ENCODE measurements at regions not wholly inside any gene's neighbourhood (a gene's known extent, or its start where the extent isn't known, plus 50 kb on each side); places are given as distances from the start of the nearest gene placed in this dataset.
"Not testable (repeated sequence)": the region's sequence is repeated elsewhere in the genome, so short reads cannot be mapped to it uniquely, and the experiment has no call there.

- no peaks in the 10 kb centered on the region for H3K36me3 Mint-ChIP-seq
- no peaks in the 10 kb centered on the region for H3K4me1 Mint-ChIP-seq
- peaks cover 2% of the 10 kb centered on the region for H3K9me3 Mint-ChIP-seq
- H3K4me3 Mint-ChIP-seq = no peak overlapping the region
- DNase-seq = no peak
- no peak overlapping the region for H3K27ac Mint-ChIP-seq
- H3K27me3 Mint-ChIP-seq = no peaks in the 10 kb centered on the region
- CTCF ChIA-PET = interaction anchor here (0.9 kb wide), 1 partner anchor 51 kb away, joined by 3 read pairs; no protein-coding TSS in a partner anchor
Measured at GRCh38 chr3:177633671-177634207, 436.5 kb upstream of the TBL1XR1 start.

GRCh38 chr3:177635601-177636106 lies 438.4 kb upstream of the TBL1XR1 start:
- DNase-seq, H3K27ac Mint-ChIP-seq, H3K27me3 Mint-ChIP-seq, CTCF ChIA-PET, H3K4me1 Mint-ChIP-seq, H3K4me3 Mint-ChIP-seq, H3K9me3 Mint-ChIP-seq, H3K36me3 Mint-ChIP-seq: not testable (repeated sequence)

- Mint-ChIP-seq H3K36me3 (peaks cover 3% of the 10 kb centered on the region), H3K4me3 (no peak overlapping the region), H3K27ac (no peak overlapping the region), H3K27me3 (no peaks in the 10 kb centered on the region), H3K9me3 (peaks cover 2% of the 10 kb centered on the region), H3K4me1 (peaks cover 28% of the 10 kb centered on the region)
- CTCF ChIA-PET = no interaction called here
- DNase-seq = no peak
Measured at GRCh38 chr3:177640319-177640965, 443.2 kb upstream of the TBL1XR1 start.

- Mint-ChIP-seq H3K4me1 (peaks cover 32% of the 10 kb centered on the region), H3K4me3 (no peak overlapping the region), H3K27ac (no peak overlapping the region), H3K9me3 (no peaks in the 10 kb centered on the region), H3K36me3 (peaks cover 3% of the 10 kb centered on the region), H3K27me3 (no peaks in the 10 kb centered on the region)
- CTCF ChIA-PET = no interaction called here
- no peak for DNase-seq
Measured at GRCh38 chr3:177641206-177641605, 443.9 kb upstream of the TBL1XR1 start.

- Mint-ChIP-seq H3K27ac (peak overlapping the region; percentile 16), H3K9me3 (no peaks in the 10 kb centered on the region), H3K36me3 (peaks cover 3% of the 10 kb centered on the region), H3K4me1 (peaks cover 42% of the 10 kb centered on the region), H3K4me3 (no peak overlapping the region), H3K27me3 (no peaks in the 10 kb centered on the region)
- peak; percentile 23 for DNase-seq
- CTCF ChIA-PET = no interaction called here
Measured at GRCh38 chr3:177642042-177642803, 444.9 kb upstream of the TBL1XR1 start.

GRCh38 chr3:177642804-177643125 lies 445.5 kb upstream of the TBL1XR1 start:
- CTCF ChIA-PET = no interaction called here
- H3K27ac Mint-ChIP-seq = peak overlapping the region; percentile 16
- peaks cover 3% of the 10 kb centered on the region for H3K36me3 Mint-ChIP-seq
- DNase-seq = no peak
- no peaks in the 10 kb centered on the region for H3K27me3 Mint-ChIP-seq
- H3K9me3 Mint-ChIP-seq = no peaks in the 10 kb centered on the region
- no peak overlapping the region for H3K4me3 Mint-ChIP-seq
- H3K4me1 Mint-ChIP-seq = peaks cover 47% of the 10 kb centered on the region

- Mint-ChIP-seq H3K9me3 (no peaks in the 10 kb centered on the region), H3K27me3 (no peaks in the 10 kb centered on the region), H3K4me3 (no peak overlapping the region), H3K27ac (no peak overlapping the region), H3K4me1 (peaks cover 48% of the 10 kb centered on the region), H3K36me3 (peaks cover 3% of the 10 kb centered on the region)
- CTCF ChIA-PET = interaction anchor here (0.6 to 0.8 kb wide), 2 partner anchors 26 to 131 kb away, joined by 3 read pairs; no protein-coding TSS in a partner anchor
- peak; percentile 66 for DNase-seq
Measured at GRCh38 chr3:177646749-177647148, 449.5 kb upstream of the TBL1XR1 start.

GRCh38 chr3:177647341-177647740 lies 450.1 kb upstream of the TBL1XR1 start:
- H3K27me3 Mint-ChIP-seq = no peaks in the 10 kb centered on the region
- H3K9me3 Mint-ChIP-seq = no peaks in the 10 kb centered on the region
- peaks cover 42% of the 10 kb centered on the region for H3K4me1 Mint-ChIP-seq
- H3K36me3 Mint-ChIP-seq = peaks cover 3% of the 10 kb centered on the region
- H3K27ac Mint-ChIP-seq = no peak overlapping the region
- no peak for DNase-seq
- CTCF ChIA-PET = interaction anchor here (0.6 to 0.8 kb wide), 2 partner anchors 27 to 130 kb away, joined by 3 read pairs; no protein-coding TSS in a partner anchor
- H3K4me3 Mint-ChIP-seq = peak overlapping the region; percentile 6

GRCh38 chr3:177647876-177648275 lies 450.6 kb upstream of the TBL1XR1 start:
- Mint-ChIP-seq H3K27ac (no peak overlapping the region), H3K4me1 (peaks cover 37% of the 10 kb centered on the region), H3K9me3 (no peaks in the 10 kb centered on the region), H3K4me3 (peak overlapping the region; percentile 6), H3K36me3 (peaks cover 3% of the 10 kb centered on the region), H3K27me3 (no peaks in the 10 kb centered on the region)
- CTCF ChIA-PET = no interaction called here
- peak; percentile 21 for DNase-seq

GRCh38 chr3:177652556-177653291 lies 455.4 kb upstream of the TBL1XR1 start:
- no peak overlapping the region for H3K4me3 Mint-ChIP-seq
- no peaks in the 10 kb centered on the region for H3K27me3 Mint-ChIP-seq
- H3K9me3 Mint-ChIP-seq = no peaks in the 10 kb centered on the region
- H3K4me1 Mint-ChIP-seq = peaks cover 11% of the 10 kb centered on the region
- DNase-seq = no peak
- CTCF ChIA-PET = no interaction called here
- H3K27ac Mint-ChIP-seq = no peak overlapping the region
- no peaks in the 10 kb centered on the region for H3K36me3 Mint-ChIP-seq

GRCh38 chr3:177657243-177657642 lies 460.0 kb upstream of the TBL1XR1 start:
- no peak overlapping the region for H3K4me3 Mint-ChIP-seq
- CTCF ChIA-PET = no interaction called here
- DNase-seq = no peak

GRCh38 chr3:177658354-177658753 lies 461.1 kb upstream of the TBL1XR1 start:
- Mint-ChIP-seq H3K27me3 (no peaks in the 10 kb centered on the region), H3K9me3 (peaks cover 3% of the 10 kb centered on the region), H3K36me3 (peaks cover 2% of the 10 kb centered on the region), H3K27ac (no peak overlapping the region), H3K4me3 (no peak overlapping the region), H3K4me1 (no peaks in the 10 kb centered on the region)
- CTCF ChIA-PET = no interaction called here
- no peak for DNase-seq

More at GRCh38 chr3:177657243-177657642, 460.0 kb upstream of the TBL1XR1 start:
- Mint-ChIP-seq H3K36me3 (no peaks in the 10 kb centered on the region), H3K9me3 (peaks cover 3% of the 10 kb centered on the region), H3K27me3 (no peaks in the 10 kb centered on the region), H3K27ac (no peak overlapping the region), H3K4me1 (no peaks in the 10 kb centered on the region)

GRCh38 chr3:177664380-177665103 lies 467.3 kb upstream of the TBL1XR1 start:
- CTCF ChIA-PET, H3K4me3 Mint-ChIP-seq, H3K9me3 Mint-ChIP-seq, H3K27ac Mint-ChIP-seq, H3K4me1 Mint-ChIP-seq, H3K27me3 Mint-ChIP-seq, H3K36me3 Mint-ChIP-seq: not testable (repeated sequence)
- DNase-seq = peak; percentile 30
